ENCODE measurements at regions not wholly inside any gene's neighbourhood (a gene's known extent, or its start where the extent isn't known, plus 50 kb on each side); places are given as distances from the start of the nearest gene placed in this dataset.

- TF ChIP-seq CTCF (IDR thresholded peaks at IDR 0.05) = no peak
- TF ChIP-seq POLR2AphosphoS5 (IDR thresholded peaks at IDR 0.05) = no peak
- no peak for TF ChIP-seq POLR2A (IDR thresholded peaks at IDR 0.05)
These were observed 269.8 kb upstream of the GRIA3 start for GRCh38 chrX:122914256-122914655.

Measured in prostate gland (tissue), 2 donors.